22Rv1 (cell line): ENCODE measurements at regions not wholly inside any gene's neighbourhood (a gene's known extent, or its start where the extent isn't known, plus 50 kb on each side); places are given as distances from the start of the nearest gene placed in this dataset.

Experiments used
- CTCF ChIP-seq: fragments of 450-650 bp; IDR thresholded peaks from 2 replicates; pipeline ENCODE4 v1.5.1; 2017; ENCODE audit warnings: mild to moderate bottlenecking
- ZFX ChIP-seq: fragments of 450-650 bp; IDR thresholded peaks from 2 replicates; pipeline ENCODE4 v1.6.1; 2017; ENCODE audit warnings: antibody characterized with exemption, borderline replicate concordance

GRCh38 chr12:19988459-19988873 lies 379.9 kb upstream of the PDE3A start:
- TF ChIP-seq CTCF (no peak), ZFX (no peak)
